ENCODE measurements at regions not wholly inside any gene's neighbourhood (a gene's known extent, or its start where the extent isn't known, plus 50 kb on each side); places are given as distances from the start of the nearest gene placed in this dataset.
A peak's percentile ranks its signal among the peaks of the same experiment; 100 is the strongest.

- Mint-ChIP-seq H3K9me3 (no peaks in the 10 kb centered on the region), H3K4me3 (no peak overlapping the region), H3K36me3 (ENCODE audit: low read depth) (no peaks in the 10 kb centered on the region), H3K4me1 (ENCODE audit: low read depth) (peaks cover 9% of the 10 kb centered on the region), H3K27ac (no peak overlapping the region), H3K27me3 (ENCODE audit: insufficient read depth) (no peaks in the 10 kb centered on the region)
- no peak for TF ChIP-seq CTCF (IDR thresholded peaks at IDR 0.05)
- DNase-seq, result no peak
Measured at GRCh38 chr4:156692016-156692415, 279.6 kb downstream of the PDGFC start.

GRCh38 chr4:156690572-156690971, 281.0 kb downstream of the PDGFC start:
- H3K4me1 Mint-ChIP-seq (ENCODE audit: low read depth), result peaks cover 24% of the 10 kb centered on the region
- DNase-seq, result no peak
- TF ChIP-seq CTCF (IDR thresholded peaks at IDR 0.05), result no peak
- H3K9me3 Mint-ChIP-seq, result no peaks in the 10 kb centered on the region
- no peak overlapping the region for H3K4me3 Mint-ChIP-seq
- no peaks in the 10 kb centered on the region for H3K36me3 Mint-ChIP-seq (ENCODE audit: low read depth)
- no peaks in the 10 kb centered on the region for H3K27me3 Mint-ChIP-seq (ENCODE audit: insufficient read depth)
- no peak overlapping the region for H3K27ac Mint-ChIP-seq

GRCh38 chr4:156686120-156686519, 285.5 kb downstream of the PDGFC start:
- no peaks in the 10 kb centered on the region for H3K36me3 Mint-ChIP-seq (ENCODE audit: low read depth)

GRCh38 chr4:156685308-156685707, 286.3 kb downstream of the PDGFC start:
- no peak for TF ChIP-seq CTCF (IDR thresholded peaks at IDR 0.05)
- Mint-ChIP-seq H3K9me3 (no peaks in the 10 kb centered on the region), H3K4me3 (peak overlapping the region; percentile 57), H3K36me3 (ENCODE audit: low read depth) (no peaks in the 10 kb centered on the region), H3K4me1 (ENCODE audit: low read depth) (peaks cover 37% of the 10 kb centered on the region), H3K27me3 (ENCODE audit: insufficient read depth) (no peaks in the 10 kb centered on the region), H3K27ac (peak overlapping the region; percentile 68)
- peak; percentile 22 for DNase-seq

More at GRCh38 chr4:156686120-156686519, 285.5 kb downstream of the PDGFC start:
- TF ChIP-seq CTCF (IDR thresholded peaks at IDR 0.05), result no peak
- Mint-ChIP-seq H3K27me3 (ENCODE audit: insufficient read depth) (no peaks in the 10 kb centered on the region), H3K4me1 (ENCODE audit: low read depth) (peaks cover 37% of the 10 kb centered on the region), H3K4me3 (peak overlapping the region; percentile 57), H3K9me3 (no peaks in the 10 kb centered on the region), H3K27ac (peak overlapping the region; percentile 68)
- peak; percentile 97 for DNase-seq

GRCh38 chr4:156677656-156678055, 293.9 kb downstream of the PDGFC start:
- Mint-ChIP-seq H3K27ac (no peak overlapping the region), H3K4me3 (no peak overlapping the region), H3K9me3 (no peaks in the 10 kb centered on the region), H3K4me1 (ENCODE audit: low read depth) (peaks cover 32% of the 10 kb centered on the region), H3K36me3 (ENCODE audit: low read depth) (0 out of 2 replicates have a peak, but pooled peaks cover 6% of the 10 kb centered on the region), H3K27me3 (ENCODE audit: insufficient read depth) (no peaks in the 10 kb centered on the region)
- no peak for DNase-seq
- no peak for TF ChIP-seq CTCF (IDR thresholded peaks at IDR 0.05)

- peak; percentile 54 for TF ChIP-seq CTCF (IDR thresholded peaks at IDR 0.05)
- Mint-ChIP-seq H3K27ac (no peak overlapping the region), H3K4me3 (no peak overlapping the region), H3K36me3 (ENCODE audit: low read depth) (0 out of 2 replicates have a peak, but pooled peaks cover 6% of the 10 kb centered on the region), H3K27me3 (ENCODE audit: insufficient read depth) (no peaks in the 10 kb centered on the region), H3K4me1 (ENCODE audit: low read depth) (peaks cover 32% of the 10 kb centered on the region), H3K9me3 (no peaks in the 10 kb centered on the region)
- DNase-seq, result no peak
Measured at GRCh38 chr4:156677131-156677531, 294.5 kb downstream of the PDGFC start.

Measured in HFFc6 (cell line).